LHCN-M2 (cell line): ENCODE measurements at regions not wholly inside any gene's neighbourhood (a gene's known extent, or its start where the extent isn't known, plus 50 kb on each side); places are given as distances from the start of the nearest gene placed in this dataset.
A peak's percentile ranks its signal among the peaks of the same experiment; 100 is the strongest.
"Not testable (repeated sequence)": the region's sequence is repeated elsewhere in the genome, so short reads cannot be mapped to it uniquely, and the experiment has no call there.

Source experiments
- DNase-seq: peaks from one replicate; pipeline ENCODE4 v3.0.0-alpha.2; 2012; ENCODE audit warnings: low read depth

GRCh38 chr4:66045913-66046312, 375.6 kb upstream of the EPHA5 start:
- DNase-seq = no peak

GRCh38 chr4:66035701-66036100, 365.4 kb upstream of the EPHA5 start:
- DNase-seq = no peak

GRCh38 chr4:66034671-66035070, 364.4 kb upstream of the EPHA5 start:
- no peak for DNase-seq

- no peak for DNase-seq
Observed at GRCh38 chr4:66034262-66034661, 364.0 kb upstream of the EPHA5 start.

- no peak for DNase-seq
Observed at GRCh38 chr4:66032571-66032970, 362.3 kb upstream of the EPHA5 start.

GRCh38 chr4:66028668-66029067, 358.4 kb upstream of the EPHA5 start:
- DNase-seq = no peak

- no peak for DNase-seq
Observed at GRCh38 chr4:66023061-66023460, 352.8 kb upstream of the EPHA5 start.

GRCh38 chr4:66017671-66018070, 347.4 kb upstream of the EPHA5 start:
- no peak for DNase-seq

- no peak for DNase-seq
Observed at GRCh38 chr4:66016240-66016639, 346.0 kb upstream of the EPHA5 start.

- no peak for DNase-seq
Observed at GRCh38 chr4:66014146-66014765, 344.0 kb upstream of the EPHA5 start.

GRCh38 chr4:66000510-66001117, 330.3 kb upstream of the EPHA5 start:
- DNase-seq = peak; percentile 12

- no peak for DNase-seq
Observed at GRCh38 chr4:65999518-65999871, 329.2 kb upstream of the EPHA5 start.

GRCh38 chr4:65998807-65999517, 328.7 kb upstream of the EPHA5 start:
- DNase-seq = not testable (repeated sequence)

GRCh38 chr4:65983061-65983460, 312.8 kb upstream of the EPHA5 start:
- DNase-seq = peak; percentile 5

GRCh38 chr4:65976287-65976686, 306.0 kb upstream of the EPHA5 start:
- DNase-seq = no peak

GRCh38 chr4:65973186-65973585, 302.9 kb upstream of the EPHA5 start:
- DNase-seq = no peak

- DNase-seq = no peak
Observed at GRCh38 chr4:65971686-65972085, 301.4 kb upstream of the EPHA5 start.

GRCh38 chr4:65968831-65969558, 298.7 kb upstream of the EPHA5 start:
- DNase-seq = no peak

- DNase-seq = no peak
Observed at GRCh38 chr4:65960751-65961150, 290.5 kb upstream of the EPHA5 start.

- no peak for DNase-seq
Observed at GRCh38 chr4:65954416-65954815, 284.1 kb upstream of the EPHA5 start.

- DNase-seq = no peak
Observed at GRCh38 chr4:65951177-65951576, 280.9 kb upstream of the EPHA5 start.

- peak; percentile 90 for DNase-seq
Observed at GRCh38 chr4:65943076-65943475, 272.8 kb upstream of the EPHA5 start.
